ENCODE measurements at regions not wholly inside any gene's neighbourhood (a gene's known extent, or its start where the extent isn't known, plus 50 kb on each side); places are given as distances from the start of the nearest gene placed in this dataset.

DNA sequence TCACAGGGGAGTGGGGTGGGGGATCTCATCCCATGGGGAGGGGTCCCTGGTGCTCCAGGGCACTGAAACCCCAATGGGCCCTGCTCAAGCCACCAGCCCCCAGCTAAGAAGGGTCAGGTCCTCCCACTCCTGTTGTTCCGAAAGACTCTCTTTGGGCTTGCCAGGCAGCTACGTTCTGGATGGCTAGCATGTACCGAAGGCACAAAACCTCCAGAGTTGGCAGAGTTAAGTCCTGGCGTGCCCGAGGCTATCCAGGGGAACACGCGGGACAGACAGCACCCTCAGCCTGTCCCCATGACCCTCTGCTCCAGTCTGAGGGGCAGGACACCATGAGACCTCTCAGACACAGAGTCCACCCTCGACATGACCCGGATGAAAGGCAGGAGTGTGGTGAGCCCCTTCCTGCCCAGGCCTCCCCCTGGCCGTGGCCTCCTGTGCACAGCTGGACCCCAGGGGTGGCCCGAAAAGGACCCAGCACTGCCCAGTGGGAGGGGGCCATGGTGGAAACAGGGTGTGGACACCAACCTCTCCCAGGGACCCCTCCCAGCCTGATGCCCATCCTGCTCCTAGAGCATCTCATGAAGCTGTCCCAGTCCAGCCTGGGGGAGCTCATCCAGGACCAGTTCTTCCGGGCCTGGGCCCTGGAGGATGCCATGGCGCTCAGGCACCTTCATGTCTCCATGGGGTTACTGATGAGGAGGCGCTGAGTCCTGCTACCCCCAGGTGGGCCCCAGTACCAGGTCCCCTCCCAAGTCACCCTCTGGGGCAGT, 53.0 kb upstream of the TPM4 start:
- no peak for TF ChIP-seq TCF7L2 (IDR thresholded peaks at IDR 0.05; ENCODE audit: low read depth, low read length)
- TF ChIP-seq NR1H2 (CRISPR knock-in tag; IDR thresholded peaks at IDR 0.05; ENCODE audit: borderline replicate concordance, low read depth): no peak
- TF ChIP-seq PAF1 (CRISPR knock-in tag; IDR thresholded peaks at IDR 0.05): no peak
- TF ChIP-seq MTA1 (CRISPR knock-in tag; IDR thresholded peaks at IDR 0.05; ENCODE audit: borderline replicate concordance): no peak
- TF ChIP-seq FOXJ3 (CRISPR knock-in tag; IDR thresholded peaks at IDR 0.05; ENCODE audit: borderline replicate concordance): no peak
- TF ChIP-seq, protein P1, sequence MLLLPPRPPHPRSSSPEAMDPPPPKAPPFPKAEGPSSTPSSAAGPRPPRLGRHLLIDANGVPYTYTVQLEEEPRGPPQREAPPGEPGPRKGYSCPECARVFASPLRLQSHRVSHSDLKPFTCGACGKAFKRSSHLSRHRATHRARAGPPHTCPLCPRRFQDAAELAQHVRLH (CRISPR knock-in tag; IDR thresholded peaks at IDR 0.05; ENCODE audit: borderline replicate concordance, low read depth): no peak
- no peak for TF ChIP-seq NR3C1 (CRISPR knock-in tag; IDR thresholded peaks at IDR 0.05)
- no peak for TF ChIP-seq ZKSCAN8 (CRISPR knock-in tag; IDR thresholded peaks at IDR 0.05; ENCODE audit: borderline replicate concordance)
- no peak for TF ChIP-seq ZNF260 (CRISPR knock-in tag; IDR thresholded peaks at IDR 0.05; ENCODE audit: borderline replicate concordance, low read depth)
- TF ChIP-seq MYNN (CRISPR knock-in tag; IDR thresholded peaks at IDR 0.05; ENCODE audit: low read depth): no peak
- no peak for TF ChIP-seq MTA3 (CRISPR knock-in tag; IDR thresholded peaks at IDR 0.05)
- no peak for TF ChIP-seq PAX8 (CRISPR knock-in tag; IDR thresholded peaks at IDR 0.05; ENCODE audit: borderline replicate concordance)

All from HepG2 (cell line).